ENCODE measurements at regions not wholly inside any gene's neighbourhood (a gene's known extent, or its start where the extent isn't known, plus 50 kb on each side); places are given as distances from the start of the nearest gene placed in this dataset.

DNA sequence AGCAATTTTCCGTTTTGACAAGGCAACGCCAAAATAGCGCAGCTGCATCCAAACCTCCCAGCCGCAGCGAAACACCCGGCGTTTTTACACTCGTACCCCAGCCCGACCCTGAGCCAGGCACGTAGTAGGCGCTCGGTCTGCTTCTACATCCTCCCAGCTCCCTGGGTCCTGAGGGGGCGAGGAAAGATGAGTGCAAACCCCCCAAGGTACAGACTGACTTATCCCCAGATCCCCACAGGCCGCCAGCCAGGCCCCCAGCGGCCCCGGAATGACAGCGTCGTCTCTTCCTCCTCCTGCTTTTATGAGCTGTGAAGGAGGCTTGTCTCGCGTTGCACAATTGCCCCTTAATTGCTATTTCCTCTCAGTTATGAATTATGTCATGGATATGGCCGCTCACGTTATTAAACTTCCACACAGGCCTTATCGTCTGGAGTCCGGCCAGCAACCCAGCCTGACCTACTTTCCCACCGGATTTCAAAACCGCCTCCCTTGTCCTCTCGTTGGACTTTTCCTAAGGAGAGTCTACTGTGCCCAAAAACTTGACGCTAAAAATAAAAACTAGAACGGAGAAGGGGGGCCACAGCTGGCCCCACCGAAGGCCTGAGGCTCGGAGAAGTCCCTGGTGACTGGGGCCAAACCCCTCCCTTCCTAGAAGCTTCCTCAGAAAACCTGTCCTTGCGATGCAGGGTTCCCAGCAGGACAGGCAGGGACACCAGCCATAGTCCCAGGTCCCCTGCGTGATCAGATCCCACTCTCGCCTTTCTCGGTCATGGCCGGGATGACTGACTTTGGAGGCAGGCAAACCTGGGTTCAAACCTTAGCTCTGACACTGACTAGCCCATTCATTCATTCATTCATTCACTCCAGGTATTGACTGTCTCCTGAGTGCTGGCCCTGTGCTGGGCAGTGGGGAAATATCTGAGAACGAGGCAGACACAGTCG, 130.9 kb upstream of the PTPN1 start:
- no peak for DNase-seq

DNA sequence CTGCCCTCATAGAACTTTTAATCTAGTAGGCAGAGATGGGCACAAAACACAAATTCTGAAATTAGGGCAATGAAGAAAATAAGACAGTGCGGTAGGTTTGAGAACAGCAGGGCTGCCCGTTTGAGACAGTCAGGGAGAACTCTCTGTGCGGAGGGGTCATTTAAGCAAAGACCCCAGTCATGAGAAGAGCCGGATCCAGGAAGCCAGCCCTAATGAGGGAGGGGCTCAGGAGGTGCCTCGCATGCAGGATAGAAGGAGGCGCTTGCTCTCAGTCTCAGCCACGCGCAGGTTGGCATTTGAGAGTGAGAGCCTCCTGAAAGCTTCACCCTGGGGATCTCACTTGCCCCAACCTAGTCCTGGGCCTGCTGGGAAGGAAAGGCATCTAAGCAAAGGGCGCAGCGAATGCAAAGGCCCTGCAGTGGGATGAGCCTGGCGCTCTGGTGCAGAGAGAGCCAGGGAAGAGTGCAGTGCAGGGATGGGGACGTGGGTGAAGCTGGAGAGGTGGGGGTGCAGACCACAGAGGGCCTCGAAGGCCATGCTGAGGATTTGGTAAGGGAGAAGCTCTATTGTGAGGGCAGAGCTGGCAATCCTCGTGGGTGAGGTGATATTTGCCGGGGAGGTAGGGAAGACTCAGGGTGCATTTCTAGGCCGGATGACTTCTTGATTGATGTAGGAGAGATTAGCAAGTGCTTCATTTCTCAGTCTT, 130.0 kb upstream of the PTPN1 start:
- DNase-seq: no peak

GRCh38 chr20:50380697-50381040, 129.5 kb upstream of the PTPN1 start:
- DNase-seq: no peak

GRCh38 chr20:50381075-50381732, 129.0 kb upstream of the PTPN1 start:
- DNase-seq: peak in 1 of 5 experiments; percentile 45

DNA sequence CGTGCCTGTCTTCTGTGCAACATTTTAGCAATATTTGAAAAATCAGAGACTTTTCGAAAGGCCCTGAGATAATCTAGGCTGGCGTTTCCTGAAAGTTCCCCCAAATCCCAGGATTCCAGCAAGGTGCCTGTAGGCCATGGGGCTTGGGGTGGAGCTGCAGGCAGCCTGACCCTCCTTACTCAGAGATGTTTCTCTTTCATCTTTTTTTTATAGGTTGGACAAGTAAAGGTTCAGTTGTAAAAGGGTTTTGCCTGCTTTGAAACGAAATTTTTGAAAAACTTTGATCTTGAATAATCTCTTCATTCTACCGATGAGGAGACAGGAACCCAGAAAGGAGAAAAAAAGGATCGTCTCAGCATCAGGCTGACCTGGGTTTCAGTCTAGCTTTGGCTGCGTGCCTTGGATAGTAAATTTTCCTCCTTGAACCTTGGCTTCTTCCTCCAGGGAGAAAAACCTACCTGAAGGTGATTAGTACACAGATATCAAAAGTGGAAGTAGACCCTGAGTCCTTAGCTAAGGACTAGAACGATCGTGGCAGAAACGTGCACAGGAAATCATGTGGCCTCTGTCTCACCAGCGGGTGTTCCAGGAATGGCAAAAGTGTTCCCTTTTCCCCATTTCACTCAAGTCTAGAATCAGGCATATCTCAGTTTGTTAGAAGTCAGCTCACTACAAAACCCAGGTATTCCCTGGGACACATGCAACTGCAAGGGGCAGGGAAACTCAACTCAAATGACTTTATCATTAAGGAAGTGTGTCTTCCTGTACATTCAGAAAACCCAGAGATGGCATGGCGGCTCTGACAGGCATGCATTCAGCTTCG, 128.2 kb upstream of the PTPN1 start:
- peak in 1 of 5 experiments; percentile 73 for DNase-seq

GRCh38 chr20:50385733-50386640, 124.2 kb upstream of the PTPN1 start:
- peak in 3 of 5 experiments; percentile 18 to 93 (median 92) for DNase-seq

GRCh38 chr20:50386641-50386960, 123.6 kb upstream of the PTPN1 start:
- DNase-seq: no peak

DNA sequence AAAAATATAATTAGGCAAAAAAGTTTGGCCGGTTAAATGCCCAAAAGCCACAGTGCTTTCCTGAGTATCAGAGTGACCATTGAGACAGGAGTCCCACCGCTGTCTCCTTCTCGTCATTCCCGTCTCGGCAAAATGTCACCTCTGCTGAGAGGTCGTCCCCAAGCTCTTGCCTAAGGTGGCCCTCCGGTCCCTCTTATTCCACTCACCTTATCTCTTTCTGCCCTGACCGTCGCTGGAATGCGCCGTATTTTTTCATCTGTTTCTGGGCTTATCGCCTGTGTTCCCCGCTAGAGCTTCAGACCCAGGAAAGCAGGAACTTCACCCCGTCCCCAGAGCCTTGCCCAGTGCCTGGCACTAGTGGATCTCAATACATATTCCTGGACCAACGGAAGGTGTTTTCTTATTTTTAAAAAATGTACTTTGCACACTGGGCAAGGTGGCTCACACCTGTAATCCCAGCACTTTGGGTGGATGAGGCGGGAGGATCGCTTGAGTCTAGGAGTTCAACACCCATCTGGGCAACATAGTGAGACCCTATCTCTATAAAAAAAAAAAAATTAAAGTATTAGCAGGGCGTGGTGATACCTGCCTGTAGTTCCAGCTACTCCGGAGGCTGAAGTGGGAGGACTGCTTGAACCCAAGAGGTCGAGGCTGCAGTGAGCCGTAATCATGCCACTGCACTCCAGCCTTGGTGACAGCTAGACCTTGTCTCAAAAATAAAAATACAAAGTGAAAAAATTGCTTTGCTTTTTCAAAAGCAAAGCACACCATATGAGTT, 122.8 kb upstream of the PTPN1 start:
- no peak for DNase-seq

- DNase-seq: peak in 1 of 5 experiments; percentile 62
These were observed 122.2 kb upstream of the PTPN1 start for GRCh38 chr20:50387996-50388332.

- DNase-seq: no peak
These were observed 121.3 kb upstream of the PTPN1 start for GRCh38 chr20:50388733-50389437.

DNA sequence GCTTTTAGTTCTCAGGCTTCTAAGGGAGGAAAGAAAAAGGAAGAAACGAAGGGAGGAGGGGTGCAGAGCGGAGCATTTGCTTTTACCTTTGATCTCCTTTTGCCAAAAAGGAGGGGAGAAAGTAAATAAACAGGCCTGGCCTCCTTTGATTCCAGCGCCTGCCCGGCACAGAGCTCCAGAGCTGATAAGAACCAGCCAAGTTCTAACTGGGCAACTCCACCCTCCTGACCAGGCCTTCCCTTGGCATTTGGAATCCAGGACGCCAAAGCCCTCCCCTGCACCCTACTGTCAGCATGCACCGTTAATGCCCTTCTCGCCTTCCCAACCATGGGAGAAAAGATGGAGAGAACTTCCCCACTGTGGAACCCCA, 120.8 kb upstream of the PTPN1 start:
- no peak for DNase-seq

- no peak for DNase-seq
These were observed 120.1 kb upstream of the PTPN1 start for GRCh38 chr20:50389808-50390684.

GRCh38 chr20:50390685-50391443, 119.3 kb upstream of the PTPN1 start:
- no peak for DNase-seq

DNA sequence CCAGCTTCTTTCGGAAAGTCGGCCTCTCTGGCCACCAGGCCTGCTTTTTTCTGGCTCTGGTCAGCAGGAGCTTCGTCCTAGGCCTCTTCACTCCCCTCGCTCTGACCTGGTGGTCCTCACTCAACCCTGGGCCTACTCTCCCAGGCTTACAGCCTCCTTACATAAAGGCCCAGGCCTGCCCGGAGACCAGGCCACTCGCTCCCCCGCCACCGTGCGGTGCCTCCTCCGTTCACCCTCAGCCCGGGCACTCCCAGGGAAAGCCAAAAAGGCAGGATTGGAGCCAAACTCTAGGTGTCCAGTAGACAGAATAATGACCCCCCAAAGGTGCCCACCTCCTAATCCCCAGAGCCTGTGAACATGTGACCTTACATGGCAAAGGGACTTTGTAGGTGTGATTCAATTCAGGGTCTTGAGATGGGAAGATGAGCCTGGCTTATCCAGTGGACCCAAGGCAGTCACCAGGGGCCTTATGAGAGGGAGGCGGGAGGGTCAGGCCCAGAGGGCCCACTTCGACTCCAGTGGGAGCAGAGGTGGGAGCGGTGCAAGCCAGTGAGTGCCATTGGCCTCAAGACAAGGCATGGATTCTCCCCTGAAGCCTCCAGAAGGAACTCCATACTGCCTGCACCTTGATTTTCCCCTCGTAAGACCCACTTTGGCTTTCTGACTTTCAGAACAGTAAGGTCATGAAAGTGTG, 118.6 kb upstream of the PTPN1 start:
- no peak for DNase-seq

DNA sequence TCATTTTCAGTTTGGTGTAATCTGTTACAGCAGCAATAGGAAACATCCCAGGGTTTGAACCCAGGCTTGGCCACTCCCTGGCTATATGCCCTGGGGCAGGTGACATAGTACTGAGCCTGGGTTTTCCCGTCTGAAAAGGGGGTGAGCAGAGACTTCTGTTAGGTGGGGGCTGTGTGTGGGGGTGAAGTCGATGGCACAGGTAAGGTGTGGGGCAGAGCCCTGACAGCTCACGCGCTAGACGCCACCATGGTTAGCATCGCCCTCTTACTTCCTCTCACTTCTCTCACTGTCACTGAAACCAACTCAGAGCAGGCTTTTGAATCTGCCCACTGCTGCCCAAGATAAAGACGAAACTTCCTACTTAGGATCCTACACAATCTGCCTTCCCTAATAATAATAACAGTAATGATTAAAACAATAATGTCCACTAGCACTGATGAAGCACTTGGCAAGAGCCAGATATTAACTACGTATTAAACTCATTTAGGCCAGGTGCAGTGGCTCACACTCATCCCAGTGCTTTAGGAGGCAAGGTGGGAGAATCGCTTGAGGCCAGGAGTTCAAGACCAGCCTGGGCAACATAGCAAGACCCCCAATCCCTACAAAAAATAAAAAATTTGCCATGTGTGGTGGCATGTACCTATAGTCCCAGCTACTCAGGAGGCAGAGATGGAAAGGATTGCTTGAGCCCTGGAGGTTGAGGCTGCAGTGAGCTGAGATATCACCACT, 117.9 kb upstream of the PTPN1 start:
- DNase-seq: peak in 2 of 5 experiments; percentile 33 to 52

DNA sequence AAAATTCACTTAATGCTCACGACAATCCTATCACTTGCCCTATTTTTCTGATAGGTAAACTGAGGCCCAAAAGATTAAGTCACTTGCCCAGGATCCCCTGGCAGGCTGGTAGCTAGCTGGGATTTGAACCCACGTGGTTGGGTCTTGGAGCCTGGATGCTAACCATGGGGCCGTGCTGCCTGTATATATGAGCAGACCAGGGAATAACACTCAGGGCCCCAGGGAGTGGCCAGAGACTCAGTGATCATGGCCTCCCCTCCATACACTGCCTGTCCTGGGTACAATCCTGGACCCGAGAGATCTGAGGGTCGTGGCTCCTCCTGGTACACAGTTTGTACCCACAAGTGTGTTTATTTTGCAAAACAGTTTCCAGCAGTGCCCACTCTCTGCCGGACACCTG, 116.9 kb upstream of the PTPN1 start:
- DNase-seq: no peak

DNA sequence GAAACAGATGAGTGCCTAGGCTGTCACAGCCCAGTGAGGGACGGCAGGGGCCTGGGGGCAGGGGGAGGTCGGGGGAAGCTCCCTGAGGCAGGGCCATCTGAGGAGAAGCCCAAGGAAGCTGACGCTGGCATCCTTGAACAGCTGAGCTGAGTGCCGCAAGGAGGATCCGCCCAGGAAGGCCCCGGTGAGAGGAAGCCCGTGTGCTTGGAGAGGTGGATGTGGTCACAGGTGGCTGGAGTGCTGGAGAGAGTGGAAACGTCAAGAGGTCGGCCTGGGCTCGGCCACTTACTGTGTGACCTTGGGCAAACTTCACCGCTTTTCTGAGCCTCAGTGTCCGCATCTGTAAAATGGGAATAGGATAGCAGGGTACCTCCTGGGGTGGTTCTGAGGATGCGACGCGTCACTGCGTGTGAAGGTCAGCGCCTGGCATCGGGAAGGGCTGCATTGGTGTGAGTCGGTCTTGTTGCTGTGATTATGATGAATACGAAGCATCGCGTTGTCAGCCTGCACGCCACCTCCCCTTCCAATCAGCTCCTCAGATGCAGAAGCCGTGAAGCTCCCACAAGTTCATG, 116.1 kb upstream of the PTPN1 start:
- no peak for DNase-seq

Measured in T-helper 2 cell (primary cell).